Liver (tissue), 8 donors: ENCODE measurements at regions not wholly inside any gene's neighbourhood (a gene's known extent, or its start where the extent isn't known, plus 50 kb on each side); places are given as distances from the start of the nearest gene placed in this dataset.

Experiments
- DNase-seq: peaks from one replicate; pipeline ENCODE4 v3.0.0-alpha.2; 2017; ENCODE audit warnings: low spot score
- H3K27ac ChIP-seq, 2 donors: one replicate each; pipeline ENCODE4 v1.7.0; 2013; ENCODE audit warnings: inconsistent platforms in 2 of 2, low read length in 2 of 2, control low read depth in 1 of 2, low read depth in 1 of 2, mild to moderate bottlenecking in 1 of 2
- H3K27me3 ChIP-seq, 4 donors: one replicate each; pipeline versions ENCODE4 v1.6.1 to v1.7.0; 2013; ENCODE audit warnings: low read length in 3 of 4, inconsistent platforms in 1 of 4, mild to moderate bottlenecking in 1 of 4, moderate library complexity in 1 of 4; ENCODE audit not compliant: control insufficient read depth in 4 of 4, insufficient read depth in 4 of 4
- H3K36me3 ChIP-seq, 4 donors: one replicate each; pipeline versions ENCODE4 v1.6.1 to v1.7.0; 2013; ENCODE audit warnings: low read length in 3 of 4, mild to moderate bottlenecking in 3 of 4, low read depth in 1 of 4, moderate library complexity in 1 of 4; ENCODE audit not compliant: control insufficient read depth in 4 of 4, insufficient read depth in 3 of 4
- H3K4me1 ChIP-seq, 4 donors: one replicate each; pipeline versions ENCODE4 v1.6.1 to v1.7.0; 2013; ENCODE audit warnings: low read length in 3 of 4, mild to moderate bottlenecking in 3 of 4, moderate library complexity in 1 of 4; ENCODE audit not compliant: control insufficient read depth in 4 of 4, insufficient read depth in 4 of 4
- H3K4me3 ChIP-seq, 3 donors: one replicate each; pipeline versions ENCODE4 v1.6.1 to v1.7.0; 2013; ENCODE audit warnings: low read length in 3 of 3, control low read depth in 1 of 3, low read depth in 1 of 3, mild to moderate bottlenecking in 1 of 3
- H3K9ac ChIP-seq, 2 donors: one replicate each; pipeline ENCODE4 v1.7.0; 2013; ENCODE audit warnings: low read length in 2 of 2, mild to moderate bottlenecking in 2 of 2, moderate library complexity in 2 of 2, control low read depth in 1 of 2, low read depth in 1 of 2
- H3K9me3 ChIP-seq, 4 donors: one replicate each; pipeline versions ENCODE4 v1.6.1 to v1.7.0; 2013; ENCODE audit warnings: low read length in 3 of 4; ENCODE audit not compliant: control insufficient read depth in 4 of 4
- ATF3 ChIP-seq: IDR thresholded peaks from 2 replicates; pipeline ENCODE4 v1.6.1; 2016; ENCODE audit warnings: antibody characterized with exemption
- EGR1 ChIP-seq, 2 donors: IDR thresholded peaks; 2 replicates each; pipeline ENCODE4 v1.6.1; 2016 to 2018; ENCODE audit warnings: antibody characterized with exemption in 2 of 2, low read depth in 2 of 2
- FOXA2 ChIP-seq: IDR thresholded peaks from 2 replicates; pipeline ENCODE4 v1.6.1; 2016; ENCODE audit warnings: antibody characterized with exemption
- GABPA ChIP-seq, 2 donors: IDR thresholded peaks in 1 of 2; conservative IDR thresholded peaks in 1 of 2; 2 replicates each; pipeline ENCODE4 v1.6.1; 2016; ENCODE audit warnings: antibody characterized with exemption in 2 of 2, mild to moderate bottlenecking in 1 of 2, moderate library complexity in 1 of 2
- HNF4A ChIP-seq, 2 donors: conservative IDR thresholded peaks; 2 replicates each; pipeline ENCODE4 v1.6.1; 2016; ENCODE audit warnings: antibody characterized with exemption in 2 of 2, mild to moderate bottlenecking in 2 of 2
- HNF4G ChIP-seq: IDR thresholded peaks from 2 replicates; pipeline ENCODE4 v1.6.1; 2016; ENCODE audit warnings: antibody characterized with exemption
- JUND ChIP-seq, 2 donors: IDR thresholded peaks; 2 replicates each; pipeline ENCODE4 v1.6.1; 2016; ENCODE audit warnings: antibody characterized with exemption in 2 of 2
- NR2F2 ChIP-seq: IDR thresholded peaks from 2 replicates; pipeline ENCODE4 v1.6.1; 2016; ENCODE audit warnings: antibody characterized with exemption
- RAD21 ChIP-seq, 2 donors: IDR thresholded peaks; 2 replicates each; pipeline ENCODE4 v1.6.1; 2016; ENCODE audit warnings: antibody characterized with exemption in 2 of 2, mild to moderate bottlenecking in 2 of 2
- RXRA ChIP-seq, 2 donors: IDR thresholded peaks; 2 replicates each; pipeline ENCODE4 v1.6.1; 2017 to 2018; ENCODE audit warnings: antibody characterized with exemption in 2 of 2, mild to moderate bottlenecking in 1 of 2
- SP1 ChIP-seq: IDR thresholded peaks from 2 replicates; pipeline ENCODE4 v1.6.1; 2018; ENCODE audit warnings: antibody characterized with exemption, mild to moderate bottlenecking
- YY1 ChIP-seq: IDR thresholded peaks from 2 replicates; pipeline ENCODE4 v1.6.1; 2016; ENCODE audit warnings: antibody characterized with exemption, mild to moderate bottlenecking
- ZBTB33 ChIP-seq: IDR thresholded peaks from 2 replicates; pipeline ENCODE4 v1.6.1; 2016; ENCODE audit warnings: antibody characterized with exemption
- WGBS: extraction: QIAGEN DNeasy Blood & Tissue Kit; methylation state at CpG from one replicate; pipeline ENCODE4 v1.1.7; 2013; 5-methylcytosine and 5-hydroxymethylcytosine counted together
- TF ChIP-seq, protein P1 (sequence below): fragments of 150-350 bp; IDR thresholded peaks from 2 replicates; pipeline ENCODE4 v1.5.1; 2017; ENCODE audit warnings: improper control_type of control experiment, low read depth, low read length; ENCODE audit not compliant: missing input control
- TF ChIP-seq, protein P2 (sequence below): IDR thresholded peaks from 2 replicates; pipeline ENCODE4 v1.6.1; 2016; ENCODE audit warnings: antibody characterized with exemption
- TF ChIP-seq, protein P3 (sequence below): IDR thresholded peaks from 2 replicates; pipeline ENCODE4 v1.6.1; 2016; ENCODE audit warnings: antibody characterized with exemption, mild to moderate bottlenecking
- donor health status: healthy.
- donor health status: healthy.
- donor health status: healthy.
- donor health status: healthy.
- donor health status: healthy.

GRCh38 chr1:114339379-114339778, 171.6 kb downstream of the TRIM33 start:
- H3K27me3 ChIP-seq, result peaks cover 0 to 2% (median 0%) of the 10 kb centered on the region in 4 donors
- no peak overlapping the region for H3K4me3 ChIP-seq
- H3K36me3 ChIP-seq, result no peaks in the 10 kb centered on the region
- no peaks in the 10 kb centered on the region for H3K4me1 ChIP-seq
- 73% methylated on average over 6 of the region's 6 CpGs for WGBS
- H3K27ac ChIP-seq, result no peak overlapping the region
- TF ChIP-seq HNF4G (no peak), NR2F2 (no peak), JUND (IDR thresholded peaks at IDR 0.05) (no peak), ATF3 (no peak), RXRA (IDR thresholded peaks at IDR 0.05) (no peak), FOXA2 (no peak), SP1 (no peak), EGR1 (IDR thresholded peaks at IDR 0.05; ENCODE audit: low read depth in 2 of 2) (no peak), GABPA (IDR thresholded peaks at IDR 0.05 in 1 of 2, conservative IDR thresholded peaks at IDR 0.05 in 1 of 2) (no peak), RAD21 (IDR thresholded peaks at IDR 0.05) (no peak), YY1 (no peak), ZBTB33 (no peak), HNF4A (conservative IDR thresholded peaks at IDR 0.05) (no peak)
- TF ChIP-seq, protein P1, sequence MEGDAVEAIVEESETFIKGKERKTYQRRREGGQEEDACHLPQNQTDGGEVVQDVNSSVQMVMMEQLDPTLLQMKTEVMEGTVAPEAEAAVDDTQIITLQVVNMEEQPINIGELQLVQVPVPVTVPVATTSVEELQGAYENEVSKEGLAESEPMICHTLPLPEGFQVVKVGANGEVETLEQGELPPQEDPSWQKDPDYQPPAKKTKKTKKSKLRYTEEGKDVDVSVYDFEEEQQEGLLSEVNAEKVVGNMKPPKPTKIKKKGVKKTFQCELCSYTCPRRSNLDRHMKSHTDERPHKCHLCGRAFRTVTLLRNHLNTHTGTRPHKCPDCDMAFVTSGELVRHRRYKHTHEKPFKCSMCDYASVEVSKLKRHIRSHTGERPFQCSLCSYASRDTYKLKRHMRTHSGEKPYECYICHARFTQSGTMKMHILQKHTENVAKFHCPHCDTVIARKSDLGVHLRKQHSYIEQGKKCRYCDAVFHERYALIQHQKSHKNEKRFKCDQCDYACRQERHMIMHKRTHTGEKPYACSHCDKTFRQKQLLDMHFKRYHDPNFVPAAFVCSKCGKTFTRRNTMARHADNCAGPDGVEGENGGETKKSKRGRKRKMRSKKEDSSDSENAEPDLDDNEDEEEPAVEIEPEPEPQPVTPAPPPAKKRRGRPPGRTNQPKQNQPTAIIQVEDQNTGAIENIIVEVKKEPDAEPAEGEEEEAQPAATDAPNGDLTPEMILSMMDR, result no peak
- TF ChIP-seq, protein P2, sequence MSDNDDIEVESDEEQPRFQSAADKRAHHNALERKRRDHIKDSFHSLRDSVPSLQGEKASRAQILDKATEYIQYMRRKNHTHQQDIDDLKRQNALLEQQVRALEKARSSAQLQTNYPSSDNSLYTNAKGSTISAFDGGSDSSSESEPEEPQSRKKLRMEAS, result no peak
- TF ChIP-seq, protein P3, sequence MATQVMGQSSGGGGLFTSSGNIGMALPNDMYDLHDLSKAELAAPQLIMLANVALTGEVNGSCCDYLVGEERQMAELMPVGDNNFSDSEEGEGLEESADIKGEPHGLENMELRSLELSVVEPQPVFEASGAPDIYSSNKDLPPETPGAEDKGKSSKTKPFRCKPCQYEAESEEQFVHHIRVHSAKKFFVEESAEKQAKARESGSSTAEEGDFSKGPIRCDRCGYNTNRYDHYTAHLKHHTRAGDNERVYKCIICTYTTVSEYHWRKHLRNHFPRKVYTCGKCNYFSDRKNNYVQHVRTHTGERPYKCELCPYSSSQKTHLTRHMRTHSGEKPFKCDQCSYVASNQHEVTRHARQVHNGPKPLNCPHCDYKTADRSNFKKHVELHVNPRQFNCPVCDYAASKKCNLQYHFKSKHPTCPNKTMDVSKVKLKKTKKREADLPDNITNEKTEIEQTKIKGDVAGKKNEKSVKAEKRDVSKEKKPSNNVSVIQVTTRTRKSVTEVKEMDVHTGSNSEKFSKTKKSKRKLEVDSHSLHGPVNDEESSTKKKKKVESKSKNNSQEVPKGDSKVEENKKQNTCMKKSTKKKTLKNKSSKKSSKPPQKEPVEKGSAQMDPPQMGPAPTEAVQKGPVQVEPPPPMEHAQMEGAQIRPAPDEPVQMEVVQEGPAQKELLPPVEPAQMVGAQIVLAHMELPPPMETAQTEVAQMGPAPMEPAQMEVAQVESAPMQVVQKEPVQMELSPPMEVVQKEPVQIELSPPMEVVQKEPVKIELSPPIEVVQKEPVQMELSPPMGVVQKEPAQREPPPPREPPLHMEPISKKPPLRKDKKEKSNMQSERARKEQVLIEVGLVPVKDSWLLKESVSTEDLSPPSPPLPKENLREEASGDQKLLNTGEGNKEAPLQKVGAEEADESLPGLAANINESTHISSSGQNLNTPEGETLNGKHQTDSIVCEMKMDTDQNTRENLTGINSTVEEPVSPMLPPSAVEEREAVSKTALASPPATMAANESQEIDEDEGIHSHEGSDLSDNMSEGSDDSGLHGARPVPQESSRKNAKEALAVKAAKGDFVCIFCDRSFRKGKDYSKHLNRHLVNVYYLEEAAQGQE, result no peak
- no peak for DNase-seq
- no peaks in the 10 kb centered on the region for H3K9me3 ChIP-seq
- H3K9ac ChIP-seq, result no peak overlapping the region
